ENCODE measurements at regions not wholly inside any gene's neighbourhood (a gene's known extent, or its start where the extent isn't known, plus 50 kb on each side); places are given as distances from the start of the nearest gene placed in this dataset.

DNA sequence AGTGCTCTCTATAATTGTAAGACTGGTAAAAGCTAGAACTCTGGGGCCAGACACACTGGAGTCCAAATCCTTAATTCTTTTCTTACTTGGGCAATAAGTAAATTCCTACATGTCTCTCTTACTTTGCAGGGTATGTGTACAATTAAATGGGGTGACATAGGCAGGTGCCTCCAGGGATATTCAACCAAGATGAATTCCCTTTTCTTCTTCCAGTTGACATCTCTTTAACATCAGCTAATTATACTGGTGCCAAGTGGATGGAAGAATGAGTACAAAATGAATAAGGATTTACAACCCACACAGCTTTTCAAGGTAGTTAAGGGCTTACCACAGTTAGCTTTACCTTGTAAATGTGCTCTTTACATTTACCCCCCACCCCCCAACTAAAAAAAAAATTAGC lies 295.5 kb upstream of the GADL1 start:
- TF ChIP-seq CTCF (optimal IDR thresholded peaks at IDR 0.05 in 1 of 3, IDR thresholded peaks at IDR 0.05 in 1 of 3, conservative IDR thresholded peaks at IDR 0.05 in 1 of 3; ENCODE audit: extremely low read depth in 1 of 3, insufficient read depth in 2 of 3, low read length in 3 of 3), result no peak
- no peak for TF ChIP-seq EZH2 (IDR thresholded peaks at IDR 0.05; ENCODE audit: low read length)

All from keratinocyte (primary cell).